GM12878 (cell line): ENCODE measurements at regions not wholly inside any gene's neighbourhood (a gene's known extent, or its start where the extent isn't known, plus 50 kb on each side); places are given as distances from the start of the nearest gene placed in this dataset.

ENCODE experiments used
- ATAC-seq: fragments of 200-7000 bp; cut with Tn5 transposase; 3 replicates; pipeline ENCODE4 v1.9.1; 2020; ENCODE audit warnings: mild to moderate bottlenecking, moderate library complexity
- BruUV-seq: library from RNA; stranded (reverse); fragments of 400-500 nt; replicated peaks from 2 replicates; lab custom pipeline; 2021; lab: Mats Ljungman, UMichigan
- CTCF ChIA-PET: fragments of 300-600 bp; sonication (Branson Sonifier 250); formaldehyde crosslinking; extraction: SDS; loops from one replicate; lab custom pipeline; 2021; ENCODE audit warnings: inconsistent platforms; lab: Yijun Ruan, JAX
- POLR2A ChIA-PET: fragments of 350-600 bp; formaldehyde crosslinking; extraction: SDS; loops from one replicate; lab custom pipeline; 2021; ENCODE audit warnings: inconsistent platforms; lab: Charles Lee
- RAD21 ChIA-PET: fragments of 300-600 bp; sonication (Branson Sonifier 250); formaldehyde crosslinking; loops from one replicate; lab custom pipeline; 2023; ENCODE audit warnings: antibody characterized with exemption; ENCODE audit not compliant: unreplicated experiment; lab: Charles Lee
- SMC1A ChIA-PET: fragments of 300-600 bp; sonication (Branson Sonifier 250); formaldehyde crosslinking; loops from one replicate; lab custom pipeline; 2023; ENCODE audit not compliant: unreplicated experiment, uncharacterized antibody; lab: Charles Lee
- DNase-seq: peaks from one replicate; pipeline ENCODE4 v3.0.0-alpha.2; 2011; ENCODE audit warnings: low read depth, low spot score
- FAIRE-seq: peaks from 3 replicates; lab custom pipeline; 2011; peaks lifted over from hg19 to GRCh38; lab: Jason Lieb, UNC
- H2AFZ ChIP-seq: 2 replicates; pipeline ENCODE4 v1.6.0; 2011; ENCODE audit warnings: low read depth, low read length, control low read depth; ENCODE audit not compliant: control insufficient read depth
- H3K27ac ChIP-seq: 2 replicates; pipeline ENCODE4 v1.5.1; 2011; ENCODE audit warnings: control low read depth; ENCODE audit not compliant: control insufficient read depth, insufficient read depth
- H3K27me3 ChIP-seq, 2 experiments: replicated peaks in 1 of 2; 2 replicates each; pipeline versions ENCODE4 v1.6.0 to v1.6.1; 2011; ENCODE audit warnings: low read length in 1 of 2; ENCODE audit not compliant: control insufficient read depth in 2 of 2, insufficient read depth in 2 of 2
- H3K36me3 ChIP-seq, 2 experiments: 2 replicates each; pipeline ENCODE4 v1.5.1; 2011; ENCODE audit warnings: low read length in 1 of 2; ENCODE audit not compliant: control insufficient read depth in 2 of 2, insufficient read depth in 2 of 2
- H3K4me1 ChIP-seq: 2 replicates; pipeline ENCODE4 v1.6.1; 2011; ENCODE audit warnings: mild to moderate bottlenecking, low read length, moderate library complexity, mixed read lengths; ENCODE audit not compliant: control insufficient read depth, insufficient read depth
- H3K4me2 ChIP-seq: 2 replicates; pipeline ENCODE4 v1.6.0; 2011; ENCODE audit warnings: control low read depth; ENCODE audit not compliant: control insufficient read depth, insufficient read depth
- H3K4me3 ChIP-seq: fragments of 200-600 bp; sonication (generic); 2 replicates; pipeline ENCODE4 v1.5.1; 2016
- H3K79me2 ChIP-seq: 2 replicates; pipeline ENCODE4 v1.6.0; 2011; ENCODE audit warnings: low read length; ENCODE audit not compliant: control insufficient read depth, insufficient read depth
- H3K9ac ChIP-seq: 2 replicates; pipeline ENCODE4 v1.8.0; 2011; ENCODE audit warnings: low read length, control low read depth, mixed read lengths; ENCODE audit not compliant: control insufficient read depth, insufficient read depth
- H3K9me3 ChIP-seq: replicated peaks from 3 replicates; pipeline ENCODE4 v1.5.1; 2011; ENCODE audit warnings: mild to moderate bottlenecking, low read length; ENCODE audit not compliant: control insufficient read depth, insufficient read depth
- H4K20me1 ChIP-seq: 2 replicates; pipeline ENCODE4 v1.6.0; 2011; ENCODE audit not compliant: control insufficient read depth, insufficient read depth
- BHLHE40 ChIP-seq, 2 experiments: fragments of 450-650 bp in 1 of 2; IDR thresholded peaks; 2 replicates each; pipeline ENCODE4 v1.6.1; 2011 to 2017; ENCODE audit warnings: low read depth in 2 of 2, borderline replicate concordance in 1 of 2, improper control_type of control experiment in 1 of 2, low read length in 1 of 2, mild to moderate bottlenecking in 1 of 2
- ESRRA ChIP-seq: IDR thresholded peaks from 2 replicates; pipeline ENCODE4 v1.6.1; 2012; ENCODE audit warnings: mild to moderate bottlenecking, low read length, improper control_type of control experiment
- FOS ChIP-seq: IDR thresholded peaks from 3 replicates; pipeline ENCODE4 v1.6.1; 2011; ENCODE audit warnings: borderline replicate concordance; ENCODE audit not compliant: insufficient read length; ENCODE audit errors: extremely low read depth
- IRF4 ChIP-seq: IDR thresholded peaks from 2 replicates; pipeline ENCODE4 v1.6.1; 2011; ENCODE audit warnings: low read depth, low read length
- NFYB ChIP-seq: IDR thresholded peaks from 2 replicates; pipeline ENCODE4 v1.6.1; 2011; ENCODE audit warnings: low read depth, mild to moderate bottlenecking, low read length, improper control_type of control experiment, moderate library complexity; ENCODE audit not compliant: insufficient read depth
- PAX5 ChIP-seq: IDR thresholded peaks from 2 replicates; pipeline ENCODE4 v1.6.1; 2011; ENCODE audit warnings: low read depth, low read length, borderline replicate concordance
- PML ChIP-seq: IDR thresholded peaks from 2 replicates; pipeline ENCODE4 v1.6.1; 2012; ENCODE audit warnings: low read length, inconsistent platforms
- RBBP5 ChIP-seq: fragments of 200-600 bp; sonication (generic); conservative IDR thresholded peaks from 2 replicates; pipeline ENCODE4 v1.6.1; 2016
- SREBF1 ChIP-seq: IDR thresholded peaks from 2 replicates; pipeline ENCODE4 v1.6.1; 2012; ENCODE audit warnings: mild to moderate bottlenecking, low read length
- SUZ12 ChIP-seq: fragments of 200-600 bp; sonication (generic); IDR thresholded peaks from one replicate; pipeline ENCODE4 v1.6.1; 2018; ENCODE audit warnings: antibody characterized with exemption, mild to moderate bottlenecking; ENCODE audit not compliant: unreplicated experiment
- WGBS: methylation state at CpG from one replicate; pipeline ENCODE4 v1.1.6; 2016; ENCODE audit warnings: low lambda C conversion rate; ENCODE audit not compliant: insufficient replicate concordance, insufficient coverage; ENCODE audit errors: missing lambda C conversion rate; 5-methylcytosine and 5-hydroxymethylcytosine counted together
- in situ Hi-C: fragments of 300-500 bp; cut with MboI; formaldehyde crosslinking; loops from 9 replicates; pipeline ENCODE4 v1.14.3; 2018; ENCODE audit warnings: mixed read lengths
- intact Hi-C: fragments of 100-400 bp; cut with micrococcal nuclease; formaldehyde crosslinking; loops from one replicate; pipeline ENCODE4 v1.14.2; 2022; ENCODE audit not compliant: unreplicated experiment
- TF ChIP-seq, protein P1 (sequence below): IDR thresholded peaks from 2 replicates; pipeline ENCODE4 v1.6.1; 2012; ENCODE audit warnings: improper control_type of control experiment, low read depth, low read length; ENCODE audit not compliant: insufficient replicate concordance
- TF ChIP-seq, protein P2 (sequence below): fragments of 450-650 bp; IDR thresholded peaks from 2 replicates; pipeline ENCODE4 v1.6.1; 2016; ENCODE audit warnings: mild to moderate bottlenecking

DNA sequence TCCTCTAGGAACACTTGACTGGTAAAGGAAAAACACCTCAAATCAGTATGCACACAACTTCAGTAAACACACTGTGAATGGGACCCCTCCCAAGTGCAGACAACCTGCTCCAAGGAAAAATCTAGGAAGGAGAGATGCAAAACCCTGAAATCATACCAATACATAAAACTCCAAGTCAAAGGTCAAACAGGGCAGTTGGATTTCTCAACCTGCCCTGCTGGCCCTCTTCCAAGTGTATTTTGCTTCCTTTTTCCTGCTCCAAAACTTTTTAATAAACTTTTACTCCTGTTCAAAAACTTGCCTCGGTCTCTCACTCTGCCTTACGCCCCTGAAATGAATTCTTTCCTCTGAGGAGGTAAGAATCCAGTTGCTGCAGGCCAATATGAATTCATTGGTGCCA, 665.1 kb downstream of the SORCS1 start:
- H3K36me3 ChIP-seq = no peaks in the 10 kb centered on the region
- no peak overlapping the region for H3K4me2 ChIP-seq
- intact Hi-C loops = no loop called here
- ChIA-PET POLR2A (no interaction called here), SMC1A (no interaction called here), RAD21 (no interaction called here), CTCF (no interaction called here)
- H3K9me3 ChIP-seq = no peaks in the 10 kb centered on the region
- 3% methylated on average over 2 of the region's 2 CpGs for WGBS
- TF ChIP-seq PAX5 (no peak), IRF4 (no peak), RBBP5 (no peak), SUZ12 (no peak), NFYB (no peak), PML (no peak), ESRRA (no peak), FOS (no peak), SREBF1 (no peak), BHLHE40 (IDR thresholded peaks at IDR 0.05; ENCODE audit: borderline replicate concordance in 1 of 2, low read depth in 2 of 2, low read length in 1 of 2) (no peak)
- TF ChIP-seq, protein P1, sequence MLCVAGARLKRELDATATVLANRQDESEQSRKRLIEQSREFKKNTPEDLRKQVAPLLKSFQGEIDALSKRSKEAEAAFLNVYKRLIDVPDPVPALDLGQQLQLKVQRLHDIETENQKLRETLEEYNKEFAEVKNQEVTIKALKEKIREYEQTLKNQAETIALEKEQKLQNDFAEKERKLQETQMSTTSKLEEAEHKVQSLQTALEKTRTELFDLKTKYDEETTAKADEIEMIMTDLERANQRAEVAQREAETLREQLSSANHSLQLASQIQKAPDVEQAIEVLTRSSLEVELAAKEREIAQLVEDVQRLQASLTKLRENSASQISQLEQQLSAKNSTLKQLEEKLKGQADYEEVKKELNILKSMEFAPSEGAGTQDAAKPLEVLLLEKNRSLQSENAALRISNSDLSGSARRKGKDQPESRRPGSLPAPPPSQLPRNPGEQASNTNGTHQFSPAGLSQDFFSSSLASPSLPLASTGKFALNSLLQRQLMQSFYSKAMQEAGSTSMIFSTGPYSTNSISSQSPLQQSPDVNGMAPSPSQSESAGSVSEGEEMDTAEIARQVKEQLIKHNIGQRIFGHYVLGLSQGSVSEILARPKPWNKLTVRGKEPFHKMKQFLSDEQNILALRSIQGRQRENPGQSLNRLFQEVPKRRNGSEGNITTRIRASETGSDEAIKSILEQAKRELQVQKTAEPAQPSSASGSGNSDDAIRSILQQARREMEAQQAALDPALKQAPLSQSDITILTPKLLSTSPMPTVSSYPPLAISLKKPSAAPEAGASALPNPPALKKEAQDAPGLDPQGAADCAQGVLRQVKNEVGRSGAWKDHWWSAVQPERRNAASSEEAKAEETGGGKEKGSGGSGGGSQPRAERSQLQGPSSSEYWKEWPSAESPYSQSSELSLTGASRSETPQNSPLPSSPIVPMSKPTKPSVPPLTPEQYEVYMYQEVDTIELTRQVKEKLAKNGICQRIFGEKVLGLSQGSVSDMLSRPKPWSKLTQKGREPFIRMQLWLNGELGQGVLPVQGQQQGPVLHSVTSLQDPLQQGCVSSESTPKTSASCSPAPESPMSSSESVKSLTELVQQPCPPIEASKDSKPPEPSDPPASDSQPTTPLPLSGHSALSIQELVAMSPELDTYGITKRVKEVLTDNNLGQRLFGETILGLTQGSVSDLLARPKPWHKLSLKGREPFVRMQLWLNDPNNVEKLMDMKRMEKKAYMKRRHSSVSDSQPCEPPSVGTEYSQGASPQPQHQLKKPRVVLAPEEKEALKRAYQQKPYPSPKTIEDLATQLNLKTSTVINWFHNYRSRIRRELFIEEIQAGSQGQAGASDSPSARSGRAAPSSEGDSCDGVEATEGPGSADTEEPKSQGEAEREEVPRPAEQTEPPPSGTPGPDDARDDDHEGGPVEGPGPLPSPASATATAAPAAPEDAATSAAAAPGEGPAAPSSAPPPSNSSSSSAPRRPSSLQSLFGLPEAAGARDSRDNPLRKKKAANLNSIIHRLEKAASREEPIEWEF = no peak
- TF ChIP-seq, protein P2, sequence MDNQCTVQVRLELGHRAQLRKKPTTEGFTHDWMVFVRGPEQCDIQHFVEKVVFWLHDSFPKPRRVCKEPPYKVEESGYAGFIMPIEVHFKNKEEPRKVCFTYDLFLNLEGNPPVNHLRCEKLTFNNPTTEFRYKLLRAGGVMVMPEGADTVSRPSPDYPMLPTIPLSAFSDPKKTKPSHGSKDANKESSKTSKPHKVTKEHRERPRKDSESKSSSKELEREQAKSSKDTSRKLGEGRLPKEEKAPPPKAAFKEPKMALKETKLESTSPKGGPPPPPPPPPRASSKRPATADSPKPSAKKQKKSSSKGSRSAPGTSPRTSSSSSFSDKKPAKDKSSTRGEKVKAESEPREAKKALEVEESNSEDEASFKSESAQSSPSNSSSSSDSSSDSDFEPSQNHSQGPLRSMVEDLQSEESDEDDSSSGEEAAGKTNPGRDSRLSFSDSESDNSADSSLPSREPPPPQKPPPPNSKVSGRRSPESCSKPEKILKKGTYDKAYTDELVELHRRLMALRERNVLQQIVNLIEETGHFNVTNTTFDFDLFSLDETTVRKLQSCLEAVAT = no peak
- H3K27ac ChIP-seq = no peak overlapping the region
- H3K9ac ChIP-seq = no peak overlapping the region
- FAIRE-seq (no peak), ATAC-seq (no peak), DNase-seq (no peak)
- H2AFZ ChIP-seq = no peak overlapping the region
- in situ Hi-C loops = no loop called here
- H4K20me1 ChIP-seq = no peaks in the 10 kb centered on the region
- no TSS peak for BruUV-seq
- no peaks in the 10 kb centered on the region for H3K4me1 ChIP-seq
- no peaks in the 10 kb centered on the region for H3K79me2 ChIP-seq
- no peaks in the 10 kb centered on the region for H3K27me3 ChIP-seq
- no peak overlapping the region for H3K4me3 ChIP-seq
